HFF-Myc (cell line): ENCODE measurements at regions not wholly inside any gene's neighbourhood (a gene's known extent, or its start where the extent isn't known, plus 50 kb on each side); places are given as distances from the start of the nearest gene placed in this dataset.

Source experiments
- DNase-seq: peaks from one replicate; pipeline ENCODE4 v3.0.0-alpha.2; 2011; ENCODE audit warnings: low read depth; ENCODE audit errors: extremely low read depth
- H3K4me3 ChIP-seq: replicated peaks from 2 replicates; pipeline ENCODE4 v1.5.1; 2011; ENCODE audit warnings: low read depth, mild to moderate bottlenecking, control low read depth, low read length
- TF ChIP-seq, protein P1 (sequence below): IDR thresholded peaks from 2 replicates; pipeline ENCODE4 v1.5.1; 2012; ENCODE audit warnings: mild to moderate bottlenecking, low read depth, low read length, control low read depth; ENCODE audit errors: missing control alignments

DNA sequence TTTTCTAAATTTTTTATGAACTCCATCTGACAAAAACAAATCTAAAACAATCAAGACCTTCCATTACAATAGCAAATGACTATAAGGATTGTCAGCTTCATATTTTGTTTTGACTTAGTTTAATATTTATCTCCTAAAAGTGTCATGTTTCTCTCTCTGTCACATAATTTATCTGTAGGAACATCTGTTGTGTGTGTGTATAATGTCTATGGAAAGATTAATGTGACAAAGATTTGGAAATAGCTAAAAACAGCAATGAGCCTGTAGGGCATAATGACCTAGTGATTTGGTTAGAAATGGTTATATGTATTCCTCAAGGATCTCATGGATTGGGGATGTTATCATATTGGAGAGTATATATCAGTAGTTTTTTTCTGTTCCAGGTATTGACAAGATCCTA is 69.6 kb upstream of the MDFIC start:
- H3K4me3 ChIP-seq, result no peak overlapping the region
- no peak for DNase-seq
- TF ChIP-seq, protein P1, sequence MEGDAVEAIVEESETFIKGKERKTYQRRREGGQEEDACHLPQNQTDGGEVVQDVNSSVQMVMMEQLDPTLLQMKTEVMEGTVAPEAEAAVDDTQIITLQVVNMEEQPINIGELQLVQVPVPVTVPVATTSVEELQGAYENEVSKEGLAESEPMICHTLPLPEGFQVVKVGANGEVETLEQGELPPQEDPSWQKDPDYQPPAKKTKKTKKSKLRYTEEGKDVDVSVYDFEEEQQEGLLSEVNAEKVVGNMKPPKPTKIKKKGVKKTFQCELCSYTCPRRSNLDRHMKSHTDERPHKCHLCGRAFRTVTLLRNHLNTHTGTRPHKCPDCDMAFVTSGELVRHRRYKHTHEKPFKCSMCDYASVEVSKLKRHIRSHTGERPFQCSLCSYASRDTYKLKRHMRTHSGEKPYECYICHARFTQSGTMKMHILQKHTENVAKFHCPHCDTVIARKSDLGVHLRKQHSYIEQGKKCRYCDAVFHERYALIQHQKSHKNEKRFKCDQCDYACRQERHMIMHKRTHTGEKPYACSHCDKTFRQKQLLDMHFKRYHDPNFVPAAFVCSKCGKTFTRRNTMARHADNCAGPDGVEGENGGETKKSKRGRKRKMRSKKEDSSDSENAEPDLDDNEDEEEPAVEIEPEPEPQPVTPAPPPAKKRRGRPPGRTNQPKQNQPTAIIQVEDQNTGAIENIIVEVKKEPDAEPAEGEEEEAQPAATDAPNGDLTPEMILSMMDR, result no peak

DNA sequence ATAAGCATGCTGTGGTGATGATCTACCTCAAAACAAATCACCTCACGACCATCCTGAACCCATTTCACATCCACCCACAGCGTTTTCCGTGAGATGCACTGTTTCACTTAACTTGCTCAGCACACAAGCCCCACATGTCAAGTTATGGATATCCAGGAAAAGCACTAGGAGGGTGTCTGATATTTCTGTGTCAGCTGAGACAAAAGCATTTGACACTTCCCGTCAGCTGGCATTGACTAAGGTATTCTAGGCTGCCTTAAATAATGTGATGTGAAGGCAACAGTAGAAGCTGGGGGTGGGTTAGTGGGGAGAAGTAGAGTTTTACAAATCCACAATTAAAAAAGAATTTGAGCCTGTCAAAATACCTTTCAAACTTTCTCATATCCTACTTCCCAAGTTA is 68.7 kb upstream of the MDFIC start:
- DNase-seq, result no peak
- H3K4me3 ChIP-seq, result no peak overlapping the region
- TF ChIP-seq, protein P1, result no peak

DNA sequence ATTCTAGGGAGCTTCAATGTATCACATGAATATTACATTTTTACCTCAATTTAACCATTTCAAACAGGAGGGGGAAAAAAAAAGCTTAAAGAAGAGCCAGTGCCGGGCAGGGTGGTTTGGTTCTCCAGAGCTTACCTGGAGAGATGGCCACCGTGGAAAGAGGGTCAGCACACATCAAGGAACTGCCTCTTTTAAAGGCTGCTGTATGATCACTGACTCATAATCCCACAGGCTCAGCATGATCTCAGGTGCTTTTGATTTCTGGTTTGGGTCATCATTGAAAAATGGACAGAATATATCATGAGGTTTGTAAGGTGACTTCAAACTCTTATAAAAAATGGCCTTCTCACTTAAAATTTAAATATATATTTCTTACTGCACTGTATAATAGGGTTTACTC is 67.5 kb upstream of the MDFIC start:
- no peak overlapping the region for H3K4me3 ChIP-seq
- TF ChIP-seq, protein P1, result no peak
- DNase-seq, result no peak

DNA sequence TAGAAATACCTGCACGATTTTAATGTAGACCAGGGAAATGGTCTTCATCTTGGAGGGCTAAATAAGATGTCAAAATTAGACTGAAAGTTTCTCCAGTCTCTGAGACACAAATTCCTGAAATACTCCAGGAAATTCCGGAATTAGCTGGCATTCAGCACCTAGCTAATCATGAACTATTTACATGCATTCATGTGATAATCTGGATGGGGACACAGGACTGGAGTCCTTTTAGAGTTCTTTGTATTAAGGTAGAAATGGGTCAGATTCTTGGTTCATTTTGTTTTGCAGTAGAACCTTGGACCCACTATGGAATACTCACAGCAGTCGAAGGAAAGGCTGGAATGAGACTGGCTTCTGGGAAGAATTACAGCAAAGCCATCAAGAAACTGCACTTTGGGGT is 65.3 kb upstream of the MDFIC start:
- no peak for DNase-seq
- no peak overlapping the region for H3K4me3 ChIP-seq
- TF ChIP-seq, protein P1, result no peak

DNA sequence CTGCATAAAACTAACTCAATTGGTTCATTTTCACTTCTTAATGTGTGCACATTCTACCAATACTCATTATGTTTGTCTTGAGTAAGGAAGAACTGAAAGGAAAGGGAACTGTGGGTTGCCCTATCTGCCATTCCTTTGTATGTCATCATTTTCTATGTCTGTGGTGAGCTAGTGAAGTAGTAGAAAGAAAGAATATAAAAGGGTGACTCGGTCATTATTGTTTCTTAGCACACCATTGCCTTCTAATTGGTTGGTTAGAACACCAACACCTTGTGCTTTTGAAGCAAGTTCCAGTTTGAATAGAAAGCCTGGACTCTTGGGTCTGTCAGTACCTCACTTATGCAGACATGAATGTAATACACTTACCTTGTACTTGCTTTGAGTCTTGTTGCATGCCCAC is 64.3 kb upstream of the MDFIC start:
- TF ChIP-seq, protein P1, result no peak
- no peak for DNase-seq
- H3K4me3 ChIP-seq, result no peak overlapping the region

DNA sequence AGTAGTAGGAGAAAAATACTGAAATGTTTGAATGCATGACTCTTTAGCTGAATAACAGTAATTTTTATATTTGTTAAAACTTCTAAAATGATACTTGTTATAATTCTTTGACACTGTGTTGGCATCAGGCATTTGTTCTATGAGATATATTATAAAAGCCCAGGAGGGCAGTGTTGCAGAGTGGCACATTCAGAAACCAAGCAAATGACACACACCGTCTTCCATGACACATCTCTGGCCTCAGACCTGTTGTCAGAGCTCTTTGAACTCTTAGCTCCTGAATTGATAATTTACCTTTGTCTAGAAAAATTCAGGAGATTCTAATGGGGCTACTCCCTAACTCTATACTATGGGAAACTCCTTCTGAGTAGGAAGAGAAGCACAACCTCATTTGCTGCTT is 62.4 kb upstream of the MDFIC start:
- no peak overlapping the region for H3K4me3 ChIP-seq
- no peak for DNase-seq
- TF ChIP-seq, protein P1, result no peak

DNA sequence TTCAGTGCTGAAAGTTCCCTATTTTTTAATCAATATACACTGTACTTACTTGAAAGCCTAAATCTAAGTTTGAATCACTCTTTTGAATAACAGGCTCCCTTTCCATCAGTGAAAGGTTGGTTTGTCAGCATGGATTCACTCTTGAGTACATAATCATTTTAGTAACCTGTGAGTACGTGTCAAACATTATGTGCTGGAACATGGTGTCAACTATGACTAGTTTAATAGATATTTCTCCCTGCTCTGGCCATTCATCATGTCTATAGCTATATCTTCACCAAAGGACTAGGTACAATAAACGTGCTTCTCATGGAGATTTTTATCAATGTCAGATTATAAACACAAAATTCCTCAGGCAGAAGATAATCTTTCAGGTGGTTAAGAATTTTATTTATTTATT is 61.7 kb upstream of the MDFIC start:
- H3K4me3 ChIP-seq, result no peak overlapping the region
- TF ChIP-seq, protein P1, result no peak
- no peak for DNase-seq
